ENCODE measurements at regions not wholly inside any gene's neighbourhood (a gene's known extent, or its start where the extent isn't known, plus 50 kb on each side); places are given as distances from the start of the nearest gene placed in this dataset.

- no peak for TF ChIP-seq CTCF (IDR thresholded peaks at IDR 0.05; ENCODE audit: low read depth, low read length, missing input control)
- no peak for TF ChIP-seq TAF1 (conservative IDR thresholded peaks at IDR 0.05)
- TF ChIP-seq NR2F2 (IDR thresholded peaks at IDR 0.05) = no peak
- TF ChIP-seq SP1 (IDR thresholded peaks at IDR 0.05) = no peak
- no peak for TF ChIP-seq JUND (IDR thresholded peaks at IDR 0.05)
- TF ChIP-seq REST (IDR thresholded peaks at IDR 0.05) = no peak
- TF ChIP-seq EGR1 (IDR thresholded peaks at IDR 0.05; ENCODE audit: low read depth in 2 of 2) = no peak
- no peak for TF ChIP-seq ZBTB33 (IDR thresholded peaks at IDR 0.05)
These were observed 161.3 kb downstream of the JRKL start for GRCh38 chr11:96551136-96551535.
